Left colon (tissue), 2 donors: ENCODE measurements at regions not wholly inside any gene's neighbourhood (a gene's known extent, or its start where the extent isn't known, plus 50 kb on each side); places are given as distances from the start of the nearest gene placed in this dataset.

Experiments
- ATAC-seq: fragments of 200-7000 bp; cut with Tn5 transposase; one replicate; pipeline ENCODE4 v1.9.1; 2020; ENCODE audit warnings: mild to moderate bottlenecking, moderate library complexity
- DNase-seq, 2 donors: peaks; one replicate each; pipeline ENCODE4 v3.0.0-alpha.2; 2020
- intact Hi-C, 2 donors: fragments of 100-400 bp; cut with DNase I in 1 of 2; cut with micrococcal nuclease in 1 of 2; formaldehyde crosslinking; loops; one replicate each; pipeline versions ENCODE4 v1.11.2 to v1.14.0; 2022; cut with DNase I, micrococcal nuclease
- donor health status: DM: no; HTN: no; CAD: no.
- donor health status: DM: yes; HTN: yes; CAD: no.

- no peak for DNase-seq
- no peak for ATAC-seq
- intact Hi-C loops = no loop called here
Measured at GRCh38 chr3:170790647-170791046, 79.3 kb downstream of the RPL22L1 start.

DNA sequence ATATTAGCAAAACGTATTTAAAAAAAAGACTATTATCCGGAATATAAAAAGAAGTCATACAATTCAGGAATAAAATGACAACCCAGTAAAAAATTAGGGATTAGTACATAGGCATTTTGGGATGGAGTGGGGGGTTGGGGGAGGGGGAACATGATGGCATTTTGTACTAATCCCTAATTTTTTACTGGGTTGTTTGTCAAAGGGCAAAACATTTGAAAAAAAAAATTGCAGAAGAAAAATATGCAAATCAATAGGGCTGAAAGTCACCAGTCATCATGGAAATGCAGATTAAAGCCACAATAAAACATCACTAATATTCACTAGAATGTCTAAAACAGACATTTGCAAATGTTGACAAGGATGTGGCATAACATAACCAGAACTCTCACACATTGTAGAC lies 82.5 kb downstream of the RPL22L1 start:
- intact Hi-C loops = no loop called here
- DNase-seq (no peak), ATAC-seq (no peak)

DNA sequence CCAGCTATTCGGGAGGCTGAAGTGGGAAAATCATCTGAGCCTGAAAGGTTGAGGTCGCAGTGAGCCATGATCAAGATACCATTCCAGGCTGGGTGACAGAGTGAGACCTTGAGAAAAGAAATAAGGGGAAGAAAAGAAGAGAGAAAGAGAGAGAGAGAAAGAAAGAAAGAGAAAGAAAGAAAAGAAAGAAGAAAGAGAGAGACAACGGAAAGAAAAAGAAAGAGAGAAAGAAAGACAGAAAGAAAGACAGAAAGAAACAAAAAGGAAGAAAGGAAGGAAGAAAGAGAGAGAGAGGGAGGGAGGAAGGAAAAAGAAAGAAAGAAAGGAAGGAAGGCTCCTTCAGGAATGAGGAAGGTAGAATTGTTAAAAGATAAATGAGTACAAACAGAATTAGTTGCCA lies 84.5 kb downstream of the RPL22L1 start:
- intact Hi-C loops = no loop called here
- no peak for DNase-seq
- no peak for ATAC-seq

- DNase-seq (no peak), ATAC-seq (no peak)
- intact Hi-C loops = no loop called here
Measured at GRCh38 chr3:170784406-170784805, 85.6 kb downstream of the RPL22L1 start.

- intact Hi-C loops = no loop called here
- no peak for DNase-seq
- no peak for ATAC-seq
Measured at GRCh38 chr3:170780955-170781354, 89.0 kb downstream of the RPL22L1 start.

GRCh38 chr3:170780471-170780870 lies 89.5 kb downstream of the RPL22L1 start:
- DNase-seq (no peak), ATAC-seq (no peak)
- intact Hi-C loops = no loop called here

DNA sequence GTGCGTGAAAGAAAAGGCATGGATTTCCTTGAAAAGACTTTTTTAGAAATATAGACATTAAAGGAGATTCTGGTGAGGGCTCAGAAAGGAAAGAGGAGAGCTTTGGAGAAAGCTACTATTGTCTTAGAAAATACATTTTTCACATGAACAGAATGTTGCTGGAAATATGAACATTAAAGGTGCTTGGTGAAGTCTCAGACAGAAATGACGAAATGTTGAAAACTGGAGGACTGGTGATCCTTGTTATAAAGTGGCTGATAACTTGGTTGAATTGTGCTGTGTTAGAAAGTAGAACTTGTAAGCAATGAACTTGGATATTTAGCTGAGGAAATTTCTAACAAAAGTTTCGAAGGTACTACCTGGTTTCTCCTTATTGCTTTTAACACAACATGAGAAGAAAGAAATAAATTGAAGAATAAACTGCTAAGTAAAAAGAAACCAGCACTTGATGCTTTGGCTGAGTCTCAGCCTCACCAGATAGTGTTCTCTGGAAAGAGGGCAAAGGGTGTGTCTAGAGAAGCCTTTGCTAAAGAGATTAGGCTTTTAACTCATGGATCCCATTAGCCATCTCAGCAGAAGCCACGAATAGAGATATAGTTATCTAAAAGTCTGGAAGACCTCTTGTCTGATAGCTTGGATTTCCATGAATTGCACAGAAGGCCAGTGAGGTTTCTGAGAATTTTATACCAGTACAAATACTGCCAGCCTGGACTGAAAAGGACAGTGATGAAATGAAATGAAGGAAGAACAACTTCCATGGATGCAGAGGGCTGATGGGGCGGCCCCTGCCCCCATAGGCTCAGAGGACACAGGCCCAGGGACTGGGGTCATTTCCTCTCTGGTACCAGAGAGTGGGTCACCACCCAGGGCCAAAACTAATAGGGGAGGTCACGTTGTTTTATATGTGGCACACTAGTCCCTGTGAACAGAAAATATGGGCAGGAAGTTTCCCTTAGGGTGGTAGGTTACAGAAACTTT lies 91.5 kb downstream of the RPL22L1 start:
- intact Hi-C loops = no loop called here
- no peak for ATAC-seq

GRCh38 chr3:170777564-170777926 lies 92.5 kb downstream of the RPL22L1 start:
- DNase-seq (no peak), ATAC-seq (no peak)
- intact Hi-C loops = no loop called here

More for the DNA sequence above, 91.5 kb downstream of the RPL22L1 start:
- no peak for DNase-seq

- intact Hi-C loops = no loop called here
- ATAC-seq = no peak
Measured at GRCh38 chr3:170776887-170777563, 93.0 kb downstream of the RPL22L1 start.

DNA sequence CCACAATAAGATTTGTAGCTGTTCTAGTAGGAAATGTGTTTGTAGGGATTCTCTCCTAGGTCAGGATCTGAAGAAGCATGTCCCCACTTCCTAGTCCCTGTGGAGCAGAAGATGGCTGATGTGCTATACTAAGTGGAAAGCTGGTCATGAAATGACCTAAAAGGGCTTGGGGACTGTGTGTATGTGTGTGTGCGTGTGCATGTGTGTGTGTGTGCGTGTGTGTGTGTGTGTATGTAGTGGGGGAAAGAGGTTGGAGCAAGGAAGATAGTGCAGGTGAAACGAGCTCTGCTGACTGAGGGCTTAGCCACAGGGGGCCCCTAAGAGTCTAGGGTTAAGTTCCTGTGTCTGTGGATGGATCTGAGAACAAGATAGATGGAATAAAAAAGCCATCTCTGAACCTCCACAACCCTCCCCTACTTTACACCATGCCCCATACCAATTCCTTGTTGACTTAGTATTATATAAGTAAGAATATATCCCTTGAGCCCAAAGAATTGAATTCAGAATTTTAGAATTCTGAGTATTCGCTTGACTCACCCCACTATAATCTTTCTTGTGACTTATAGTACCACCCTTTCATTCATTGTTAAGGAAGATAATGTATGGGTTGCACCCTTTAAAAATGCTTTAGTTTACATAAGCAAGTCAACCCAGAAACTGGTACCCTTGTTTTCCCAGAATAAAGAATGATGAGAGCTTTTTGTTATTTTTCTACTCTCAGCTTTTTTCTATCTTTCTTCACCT lies 96.1 kb downstream of the RPL22L1 start:
- intact Hi-C loops = no loop called here
- ATAC-seq (no peak), DNase-seq (no peak)

More at GRCh38 chr3:170776887-170777563, 93.0 kb downstream of the RPL22L1 start:
- DNase-seq = no peak

DNA sequence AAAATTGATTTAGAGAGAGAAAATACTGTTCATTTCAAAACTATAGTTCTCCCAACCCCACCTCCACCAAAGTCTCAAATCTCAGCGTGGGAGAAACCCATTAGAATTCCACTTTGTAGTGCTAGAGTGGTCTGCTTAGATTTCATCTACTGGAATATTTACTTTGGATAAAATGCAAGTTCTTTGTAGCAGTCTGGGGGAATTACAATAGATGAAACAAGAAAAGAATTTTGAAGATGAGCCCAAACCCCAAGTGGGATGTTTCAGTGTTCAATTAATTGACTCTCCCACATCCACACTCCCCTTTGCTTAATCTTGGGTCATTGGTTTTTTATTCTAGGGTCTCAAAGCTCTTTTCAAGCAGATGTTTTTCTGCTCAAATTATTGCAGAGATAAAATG lies 97.8 kb downstream of the RPL22L1 start:
- ATAC-seq (no peak), DNase-seq (no peak)
- intact Hi-C loops = no loop called here

DNA sequence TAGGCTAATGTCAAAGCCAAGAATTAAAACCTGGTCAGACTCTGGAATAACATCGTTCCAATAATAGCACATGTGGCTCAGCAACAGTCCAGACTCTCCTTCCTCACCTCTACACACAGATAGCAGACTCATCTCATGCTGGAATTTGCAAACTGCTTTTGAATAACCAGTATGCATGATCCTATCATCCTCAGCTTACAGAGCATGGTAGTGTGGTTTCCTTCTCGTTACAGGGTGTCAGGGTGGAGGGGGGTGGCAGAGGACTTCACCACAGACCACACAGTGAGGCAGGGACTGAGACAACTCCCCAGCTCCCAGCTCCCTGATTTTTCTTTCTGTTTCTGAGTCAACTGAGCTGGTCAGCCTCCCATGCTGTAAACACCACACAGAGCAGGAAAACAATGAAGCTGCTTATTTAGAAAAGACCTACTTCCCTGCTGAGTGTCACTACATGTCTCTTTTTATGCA lies 101.6 kb downstream of the RPL22L1 start:
- intact Hi-C loops = no loop called here
- DNase-seq = no peak
- ATAC-seq = no peak

DNA sequence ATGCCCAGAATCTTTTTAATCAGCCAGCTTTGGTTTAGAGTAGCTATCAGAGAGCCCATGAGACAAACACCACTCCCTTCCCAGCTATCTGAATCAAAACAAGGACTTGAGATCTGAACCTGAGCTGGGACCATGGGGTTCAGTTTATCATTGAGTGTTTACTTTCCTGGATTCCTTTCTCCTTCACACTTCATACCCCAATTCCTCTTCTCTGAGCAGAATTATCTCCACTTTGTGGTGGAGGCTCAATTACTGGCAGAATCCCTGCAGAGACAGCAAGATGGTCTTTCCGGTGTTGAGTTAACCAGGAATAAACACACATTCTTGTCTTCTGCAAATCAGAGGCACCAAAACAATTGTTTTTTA lies 102.4 kb downstream of the RPL22L1 start:
- ATAC-seq (no peak), DNase-seq (no peak)
- intact Hi-C loops = no loop called here

DNA sequence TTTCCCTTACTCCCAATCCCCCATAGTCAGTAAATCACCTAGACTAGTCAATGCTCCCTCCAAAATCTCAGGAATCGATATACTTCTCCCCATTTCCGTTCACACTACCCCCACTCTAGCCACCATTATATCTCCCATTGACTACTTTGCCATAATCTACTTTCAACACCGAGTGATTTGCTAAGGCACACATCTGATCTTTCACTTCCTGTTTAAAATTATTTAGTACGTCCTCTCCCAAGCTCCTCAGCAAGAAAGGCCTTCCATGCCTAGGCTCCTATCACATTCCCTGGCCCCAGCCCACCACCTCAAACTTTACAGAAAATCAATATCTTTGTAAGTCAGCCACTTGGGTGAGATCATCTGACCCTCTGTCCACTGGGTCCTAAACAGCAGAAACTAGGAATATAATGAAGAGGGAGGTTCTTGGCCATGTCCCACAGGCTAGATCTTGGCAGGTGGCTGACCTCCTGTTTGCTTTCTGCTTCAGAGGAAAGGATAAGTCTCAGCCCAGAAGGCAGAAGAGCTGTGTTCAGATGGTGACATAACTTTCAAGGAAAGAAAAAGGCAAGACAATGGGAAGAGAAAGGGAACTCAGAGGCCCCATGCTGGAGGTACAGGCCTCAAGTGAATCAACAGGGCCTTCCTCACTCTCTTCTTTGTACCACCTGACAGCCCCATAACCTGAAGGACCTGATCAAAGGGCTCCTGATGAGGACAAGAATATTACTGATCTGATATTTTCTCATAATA lies 103.0 kb downstream of the RPL22L1 start:
- DNase-seq (no peak), ATAC-seq (no peak)
- intact Hi-C loops = no loop called here

- no peak for DNase-seq
- intact Hi-C loops = no loop called here
- no peak for ATAC-seq
Measured at GRCh38 chr3:170766253-170766652, 103.7 kb downstream of the RPL22L1 start.

GRCh38 chr3:170765419-170766078 lies 104.4 kb downstream of the RPL22L1 start:
- DNase-seq = no peak
- intact Hi-C loops = no loop called here
- no peak for ATAC-seq

DNA sequence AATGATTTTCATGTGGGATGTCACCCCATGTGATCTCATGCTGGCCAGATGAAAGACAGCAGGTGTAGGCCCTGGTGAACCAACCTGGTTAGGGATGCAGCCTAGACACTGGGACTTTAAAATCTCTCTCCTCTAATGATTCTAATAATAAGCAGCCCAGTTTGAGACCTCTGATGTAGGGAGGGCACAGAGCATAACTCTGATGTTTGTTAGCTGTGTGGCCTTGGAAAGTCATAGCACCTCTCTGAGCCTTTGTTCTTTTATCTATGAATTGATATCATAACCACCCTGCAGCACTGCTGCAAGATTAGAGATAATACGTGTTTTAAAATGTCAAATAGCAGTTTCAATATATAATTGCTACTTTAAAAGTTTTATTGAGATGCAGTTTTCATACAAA lies 106.0 kb downstream of the RPL22L1 start:
- intact Hi-C loops = no loop called here
- ATAC-seq = no peak
- no peak for DNase-seq

DNA sequence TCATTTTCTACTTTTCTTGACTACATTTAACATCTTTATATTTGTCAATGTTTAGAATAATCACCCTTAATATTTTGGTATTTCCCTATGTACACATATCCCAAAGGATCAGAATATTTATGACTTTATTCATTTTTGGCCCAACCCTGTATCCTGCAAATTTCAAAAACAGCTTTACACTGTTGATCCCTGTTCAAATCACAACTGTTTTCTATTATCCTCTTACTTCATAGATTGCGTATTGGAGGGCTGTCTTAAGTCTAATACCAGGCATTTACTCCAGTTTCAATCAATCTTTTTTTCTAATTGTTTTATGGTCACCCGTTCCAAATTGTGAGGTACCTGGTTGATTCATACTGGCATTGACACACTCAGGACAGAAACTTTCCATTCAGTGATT lies 107.9 kb downstream of the RPL22L1 start:
- no peak for DNase-seq
- intact Hi-C loops = no loop called here
- ATAC-seq = no peak
